ENCODE measurements at regions not wholly inside any gene's neighbourhood (a gene's known extent, or its start where the extent isn't known, plus 50 kb on each side); places are given as distances from the start of the nearest gene placed in this dataset.

DNA sequence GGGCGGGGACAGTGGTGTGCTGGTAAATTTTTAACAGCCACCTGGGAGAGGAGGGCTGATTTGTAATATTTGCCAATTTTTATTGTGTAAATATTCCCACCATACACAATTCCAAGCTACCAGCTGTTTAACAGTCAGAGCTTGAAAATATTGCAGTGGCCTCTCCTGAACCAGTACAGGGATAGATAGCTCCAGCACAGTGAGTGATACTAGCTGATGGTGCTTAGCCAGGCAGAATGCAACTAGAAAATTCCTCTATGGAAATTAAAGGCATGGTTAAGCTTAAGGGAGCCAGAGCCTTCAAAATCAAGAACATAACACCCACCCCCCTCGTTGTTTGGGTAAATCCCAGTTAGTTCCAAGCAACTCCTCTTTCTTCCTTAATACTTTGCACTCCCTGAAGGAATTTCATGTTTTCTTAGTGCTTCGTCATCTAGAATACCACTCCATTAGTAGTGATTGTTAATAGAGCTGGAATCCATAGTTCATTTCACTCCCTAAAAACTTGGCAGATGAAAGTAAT is 96.6 kb downstream of the CYB561 start:
- no peak for DNase-seq

DNA sequence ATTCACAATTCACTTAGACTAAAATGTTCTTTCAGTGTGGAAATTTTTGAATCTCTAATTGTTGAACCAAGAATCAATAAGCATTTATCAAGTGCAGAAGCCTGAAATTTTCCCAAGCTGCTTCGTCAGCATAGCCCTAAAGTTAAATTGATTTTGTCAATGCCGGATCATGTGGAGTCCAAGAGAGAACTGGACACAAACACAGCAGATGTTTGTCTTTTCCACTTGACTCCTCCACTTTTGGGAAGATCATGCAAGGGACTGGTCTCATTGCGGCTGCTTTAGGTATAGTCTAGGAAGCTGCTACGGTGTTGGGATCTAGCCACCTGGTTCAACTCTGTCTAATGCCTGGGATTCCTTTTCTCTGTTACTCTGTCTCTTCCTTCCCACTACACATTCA is 95.7 kb downstream of the CYB561 start:
- no peak for DNase-seq

DNA sequence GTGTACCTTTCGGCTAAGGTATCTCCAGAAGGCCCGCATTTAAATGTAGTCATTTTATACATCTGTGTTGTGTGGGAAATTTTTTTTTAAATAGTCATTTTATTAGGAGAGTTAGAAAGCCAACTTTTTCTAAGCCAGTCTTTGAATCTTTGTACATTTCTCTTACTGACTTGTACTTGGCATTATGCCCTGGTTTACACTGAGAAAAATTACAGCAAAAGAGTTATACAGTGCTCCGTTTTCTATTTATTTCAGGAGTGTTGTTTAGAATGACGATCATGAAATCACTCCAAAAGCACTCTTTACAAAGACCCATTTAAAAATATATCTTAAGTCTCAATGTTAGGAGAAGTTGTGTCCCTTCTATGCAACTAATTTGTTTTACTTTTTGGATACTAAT is 91.8 kb downstream of the CYB561 start:
- no peak for DNase-seq

DNA sequence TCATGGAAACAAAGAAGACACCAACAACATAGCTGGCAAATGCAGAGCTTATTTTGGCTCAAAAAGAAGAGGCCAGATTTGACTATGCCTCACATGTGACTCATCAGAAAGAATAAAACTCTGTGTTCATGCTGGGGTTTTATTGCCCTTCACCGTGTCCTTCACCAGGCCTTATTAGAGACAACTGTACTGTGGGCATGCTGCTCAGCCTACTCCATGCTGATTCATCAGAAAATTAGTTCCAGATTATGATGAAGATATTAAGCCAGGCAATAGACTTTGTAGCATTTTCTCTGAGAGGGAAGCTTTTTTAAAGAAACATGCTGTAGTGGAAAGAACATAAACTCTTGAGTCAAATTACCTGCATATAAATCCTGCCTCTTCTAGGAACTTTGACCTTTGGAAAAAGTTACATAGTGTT is 89.8 kb downstream of the CYB561 start:
- peak; percentile 46 for DNase-seq

DNA sequence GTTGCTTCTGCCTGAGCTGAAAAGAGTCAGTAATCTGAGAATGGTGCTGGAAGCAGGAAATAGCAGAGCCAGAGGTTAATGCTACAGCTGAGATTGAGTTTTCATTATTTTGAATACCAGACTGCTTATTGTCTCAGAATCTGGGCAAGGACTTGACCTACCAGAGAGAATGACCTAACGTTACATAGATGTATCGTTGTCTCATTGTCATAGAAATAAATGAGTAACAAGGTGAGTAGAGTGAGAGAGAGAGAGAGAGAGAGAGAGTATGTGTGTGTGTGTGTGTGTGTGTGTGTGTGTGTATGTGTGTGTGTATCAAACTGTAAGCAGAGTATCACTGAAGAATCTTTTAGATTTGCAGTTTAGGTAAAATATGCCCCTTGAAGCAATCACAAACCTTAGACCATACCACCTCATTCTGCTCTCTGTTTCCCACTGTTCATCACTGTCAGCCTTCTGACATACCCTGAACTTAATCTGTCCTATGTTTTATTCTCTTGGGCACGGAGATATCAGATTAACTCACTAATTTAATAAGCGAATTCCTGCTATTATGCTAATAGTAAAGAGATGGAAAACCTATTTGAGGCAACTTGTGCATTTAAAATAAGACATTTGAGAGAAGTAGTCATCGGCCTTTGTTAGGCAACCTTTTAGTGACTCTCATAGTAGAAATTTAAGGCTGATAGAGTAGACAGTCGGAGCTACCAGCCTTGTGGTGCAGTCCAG is 87.8 kb downstream of the CYB561 start:
- peak; percentile 76 for DNase-seq

DNA sequence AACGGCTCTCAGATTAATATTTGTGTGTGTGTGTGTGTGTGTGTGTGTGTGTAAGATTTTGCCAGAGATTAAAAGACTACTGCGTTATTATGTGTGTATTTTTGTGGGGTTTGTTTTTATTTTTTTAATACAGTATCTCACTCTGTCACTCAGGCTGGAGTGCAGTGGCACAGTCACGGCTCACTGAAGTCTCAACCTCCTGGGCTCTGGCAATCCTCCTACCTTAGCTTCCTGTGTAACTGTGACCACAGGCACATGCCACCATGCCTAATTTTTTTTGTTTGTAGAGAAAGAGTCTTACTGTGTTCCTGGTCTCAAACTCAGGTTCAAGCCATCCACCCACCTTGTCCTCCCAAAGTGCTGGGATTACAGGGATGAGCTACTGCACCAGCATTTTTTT is 87.2 kb downstream of the CYB561 start:
- DNase-seq, result no peak

DNA sequence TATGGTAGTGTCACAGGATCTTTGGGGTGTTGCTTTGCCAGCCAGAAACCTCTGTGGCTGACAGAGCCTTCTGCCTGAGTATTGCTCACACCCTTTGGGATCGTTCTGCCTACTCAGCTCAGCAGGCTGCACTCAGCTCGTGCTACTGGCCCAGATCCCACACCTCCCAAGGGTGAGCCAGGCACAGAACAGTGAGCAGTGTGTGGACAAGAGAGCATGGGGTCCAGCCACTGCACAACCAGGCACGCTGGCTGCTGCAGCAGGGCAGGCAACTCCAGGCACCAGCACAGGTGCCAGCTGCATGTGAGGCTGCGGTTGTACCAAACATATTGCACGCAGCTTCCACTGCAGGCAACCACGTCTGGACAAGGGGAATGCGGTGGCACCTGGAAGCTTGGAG is 84.9 kb downstream of the CYB561 start:
- DNase-seq, result no peak

DNA sequence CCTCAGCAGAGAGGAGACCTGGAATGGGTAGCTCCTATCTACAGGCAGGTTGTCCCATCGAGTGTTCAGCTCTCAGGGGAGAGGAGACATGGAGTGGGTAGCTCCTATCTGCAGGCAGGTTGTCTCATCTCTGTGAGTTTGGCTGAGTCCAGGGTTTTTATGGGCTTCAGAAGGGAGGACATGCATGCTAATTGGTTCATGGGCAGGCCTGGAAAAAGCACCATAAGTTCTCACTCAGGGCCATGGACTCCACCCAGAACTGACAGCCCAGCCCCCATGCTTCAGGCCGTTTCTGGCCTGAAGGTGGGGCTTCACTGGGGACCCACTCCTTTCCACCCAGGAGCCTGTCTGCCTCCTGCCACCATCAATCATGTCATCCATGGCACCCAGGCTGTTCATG is 84.0 kb downstream of the CYB561 start:
- no peak for DNase-seq

DNA sequence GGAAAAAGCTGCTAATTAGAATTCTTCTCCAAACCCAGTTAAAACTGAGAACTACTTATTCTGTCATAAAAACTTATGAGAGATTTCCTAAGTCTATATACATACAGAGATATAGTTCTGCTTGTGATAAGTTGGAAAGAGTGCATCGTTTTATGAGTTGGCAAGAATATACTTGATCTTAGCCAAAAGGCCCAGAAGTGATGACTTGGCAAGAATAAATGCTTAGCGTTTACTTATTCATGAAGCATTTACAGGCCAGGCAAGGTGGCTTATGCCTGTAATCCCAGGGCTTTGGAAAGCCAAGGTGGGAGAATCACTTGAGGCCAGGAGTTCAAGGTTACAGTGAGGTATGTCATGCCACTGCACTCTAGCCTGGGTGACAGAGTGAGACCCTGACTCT is 81.7 kb downstream of the CYB561 start:
- DNase-seq, result no peak

DNA sequence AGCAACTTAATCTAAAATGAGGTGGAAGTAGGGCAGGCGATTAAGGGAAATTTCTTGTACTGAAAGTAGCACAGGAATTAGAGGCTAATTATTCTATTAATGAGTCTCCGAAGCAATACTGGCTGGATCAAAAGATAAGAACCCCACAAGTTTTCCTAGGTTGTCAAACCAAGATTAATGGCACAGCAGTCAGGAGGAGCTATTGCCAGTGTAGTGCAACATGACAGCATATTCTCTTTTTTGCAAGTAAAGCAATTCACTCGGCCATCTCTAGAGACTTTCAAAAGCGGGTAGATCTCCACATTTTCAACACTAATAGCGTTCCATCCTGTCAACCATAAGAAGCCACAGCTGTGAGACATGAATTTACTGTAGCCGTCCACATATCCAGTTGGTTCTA is 81.2 kb downstream of the CYB561 start:
- DNase-seq, result no peak

DNA sequence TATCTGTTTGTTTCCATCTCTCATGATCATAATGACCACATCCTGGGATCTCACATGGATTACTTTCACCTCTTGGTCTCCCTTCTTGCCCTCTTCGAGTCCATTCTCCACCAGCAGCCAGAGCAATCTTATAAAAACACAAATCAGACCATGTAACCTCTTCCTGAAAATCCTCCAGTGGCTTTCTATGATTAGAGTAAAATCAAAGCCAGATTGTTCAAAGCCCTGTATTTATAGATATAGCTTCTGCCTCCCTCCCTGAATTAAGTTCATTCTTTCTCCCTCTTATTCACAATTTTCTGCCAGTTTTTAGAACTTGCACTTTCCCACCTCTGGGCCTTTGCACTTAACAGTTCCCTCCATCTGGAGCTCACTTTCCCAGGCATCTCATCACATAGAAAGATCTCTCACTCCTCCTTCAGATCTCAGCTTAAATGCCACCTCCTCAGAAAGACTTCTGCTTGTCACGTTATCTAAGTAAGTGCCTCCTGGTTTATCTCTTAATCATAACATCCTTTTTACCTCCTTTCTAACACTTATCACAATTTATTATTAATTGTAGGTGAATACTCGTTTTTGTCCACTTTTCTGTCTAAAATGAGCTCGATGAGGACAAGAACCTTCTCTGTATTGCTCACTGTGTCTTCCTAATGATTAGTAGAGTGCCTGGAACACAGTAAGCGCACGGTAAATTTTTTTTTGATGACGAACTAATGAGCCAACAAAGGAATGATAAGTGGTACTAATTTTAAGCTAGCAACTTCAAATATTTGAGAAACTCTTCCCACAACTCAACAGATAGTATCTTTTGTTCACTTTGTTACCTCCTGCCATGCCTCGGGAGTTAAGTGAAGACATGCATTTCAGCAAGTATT is 80.5 kb downstream of the CYB561 start:
- DNase-seq, result no peak

DNA sequence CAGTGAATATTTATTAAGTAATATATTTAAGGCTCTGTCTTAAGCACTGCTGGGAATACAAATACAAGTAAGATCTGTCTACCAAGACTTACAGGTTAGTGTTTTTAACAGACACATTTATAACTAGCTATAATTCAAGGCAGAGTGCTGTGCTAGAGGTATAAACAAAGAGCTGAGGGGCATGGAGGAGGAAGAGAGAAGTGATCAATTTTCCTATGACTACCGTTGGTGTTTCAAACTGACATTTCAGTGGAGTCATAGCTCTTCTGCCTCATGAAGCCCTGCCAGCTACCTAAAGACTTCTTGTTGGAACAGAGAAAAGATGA is 79.9 kb downstream of the CYB561 start:
- no peak for DNase-seq

DNA sequence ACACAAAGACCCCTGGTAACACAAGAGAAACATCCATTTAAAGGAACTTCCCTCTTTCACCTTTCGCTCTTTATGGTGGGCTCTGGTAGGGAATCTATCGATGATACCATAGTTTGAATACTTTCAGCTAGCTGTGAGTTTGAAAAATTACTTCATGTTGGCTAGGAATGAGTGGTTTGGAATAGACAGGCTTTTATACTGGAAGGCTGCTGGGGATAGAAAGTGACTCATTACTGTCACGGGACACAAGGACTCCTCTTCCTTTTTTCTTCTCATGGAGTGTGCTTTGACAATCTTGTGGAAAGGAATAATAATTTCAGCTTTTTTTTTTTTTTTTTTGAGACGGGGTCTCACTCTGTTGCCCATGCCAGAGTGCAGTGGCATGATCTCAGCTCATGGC is 76.9 kb downstream of the CYB561 start:
- DNase-seq, result no peak

DNA sequence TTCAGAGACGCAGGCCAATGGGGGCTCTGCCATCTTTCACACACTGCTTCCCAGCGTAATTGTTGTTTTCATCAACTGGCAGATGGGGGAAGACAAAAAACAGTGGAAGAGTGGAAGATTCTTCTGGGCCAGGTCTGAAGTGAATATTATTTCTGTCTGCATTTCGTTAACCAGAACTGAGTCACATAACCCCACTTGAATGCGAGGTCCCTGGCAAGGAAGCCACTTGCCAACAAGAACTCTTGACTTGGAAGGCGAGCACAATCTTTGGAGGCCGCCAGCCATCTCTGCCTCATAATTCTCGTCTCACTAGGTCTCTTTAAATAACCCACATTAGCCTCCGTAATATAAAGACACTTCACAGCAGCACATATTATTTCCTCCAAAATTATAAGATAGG is 75.4 kb downstream of the CYB561 start:
- no peak for DNase-seq

DNA sequence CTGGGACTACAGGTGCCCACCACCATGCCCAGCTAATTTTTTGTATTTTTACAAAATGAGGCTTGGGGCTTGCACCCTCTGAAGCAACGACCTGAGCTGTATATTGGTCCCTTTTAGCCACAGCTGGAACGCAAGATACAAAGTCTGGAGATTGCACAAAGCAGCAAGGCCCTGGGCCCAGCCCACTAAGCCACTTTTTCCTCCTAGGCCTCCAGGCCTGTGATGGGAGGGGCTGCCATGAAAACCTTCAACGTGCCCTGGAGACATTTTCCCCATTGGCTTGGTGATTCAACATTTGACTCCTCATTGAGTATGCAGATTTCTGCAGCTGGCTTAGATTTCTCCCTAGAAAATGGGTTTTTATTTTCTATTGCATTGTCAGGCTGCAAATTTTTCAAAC is 69.2 kb downstream of the CYB561 start:
- DNase-seq, result no peak

DNA sequence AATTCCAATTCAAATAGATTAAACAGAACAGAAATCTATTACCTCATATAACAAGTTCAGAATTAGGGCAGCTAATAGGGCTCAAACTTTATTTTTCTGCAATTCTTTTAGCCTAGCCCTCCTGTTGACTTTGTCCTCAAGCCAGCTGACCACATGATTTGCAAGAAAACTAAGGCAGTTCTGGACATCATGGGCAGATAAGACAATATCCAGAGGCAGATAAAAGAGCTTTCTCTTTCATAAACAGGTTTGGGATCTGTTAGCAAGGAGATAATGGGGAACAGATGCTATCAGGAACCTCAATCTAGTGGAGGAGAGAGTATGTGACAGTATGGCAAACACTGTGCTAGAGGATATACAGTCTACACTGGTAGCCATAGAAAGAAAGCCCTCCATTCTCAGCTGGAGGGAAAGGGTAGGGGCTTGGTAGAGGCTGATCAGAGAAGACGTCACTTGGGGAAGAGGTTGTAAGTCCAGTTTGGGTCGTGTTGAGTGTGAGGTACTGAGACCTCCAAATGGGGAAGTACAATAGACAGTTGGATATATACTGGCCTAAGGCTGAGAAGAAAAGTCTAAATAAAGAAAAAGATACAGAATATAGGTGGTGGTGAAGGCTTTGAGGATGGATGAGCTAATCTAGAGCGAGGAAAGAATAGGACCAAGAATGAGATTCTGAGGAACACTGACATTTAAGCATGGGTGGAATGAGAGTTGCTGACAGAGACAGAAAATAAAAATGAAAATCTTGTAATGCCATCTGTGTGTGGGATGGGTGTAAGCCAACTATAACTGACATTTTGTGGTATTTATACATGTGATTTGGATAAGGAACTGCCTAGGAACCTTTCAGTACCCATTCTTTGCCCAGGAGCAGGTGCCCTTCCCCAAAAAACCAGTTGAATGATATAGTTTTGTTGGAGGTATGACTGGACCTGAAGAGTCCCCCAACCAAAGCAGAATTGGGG is 67.4 kb downstream of the CYB561 start:
- DNase-seq, result no peak

DNA sequence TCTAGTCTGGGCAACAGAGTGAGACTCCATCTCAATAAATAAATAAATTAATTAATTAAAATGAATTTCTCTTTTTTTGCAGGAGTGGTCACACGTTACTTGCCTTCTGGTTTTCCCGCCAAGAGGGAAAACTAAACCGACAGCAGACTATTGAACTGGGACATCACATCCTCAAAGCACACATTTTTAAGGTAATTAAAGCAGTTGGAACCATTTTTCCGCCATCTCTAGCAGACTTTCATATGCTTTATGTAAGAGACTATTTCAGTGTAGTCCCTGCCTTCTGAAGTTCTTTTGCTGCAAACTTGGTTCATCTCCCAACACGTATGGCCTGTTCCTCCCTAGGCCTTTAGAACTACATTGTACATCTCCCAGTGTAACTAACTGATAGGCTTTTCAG is 66.5 kb downstream of the CYB561 start:
- DNase-seq, result no peak

DNA sequence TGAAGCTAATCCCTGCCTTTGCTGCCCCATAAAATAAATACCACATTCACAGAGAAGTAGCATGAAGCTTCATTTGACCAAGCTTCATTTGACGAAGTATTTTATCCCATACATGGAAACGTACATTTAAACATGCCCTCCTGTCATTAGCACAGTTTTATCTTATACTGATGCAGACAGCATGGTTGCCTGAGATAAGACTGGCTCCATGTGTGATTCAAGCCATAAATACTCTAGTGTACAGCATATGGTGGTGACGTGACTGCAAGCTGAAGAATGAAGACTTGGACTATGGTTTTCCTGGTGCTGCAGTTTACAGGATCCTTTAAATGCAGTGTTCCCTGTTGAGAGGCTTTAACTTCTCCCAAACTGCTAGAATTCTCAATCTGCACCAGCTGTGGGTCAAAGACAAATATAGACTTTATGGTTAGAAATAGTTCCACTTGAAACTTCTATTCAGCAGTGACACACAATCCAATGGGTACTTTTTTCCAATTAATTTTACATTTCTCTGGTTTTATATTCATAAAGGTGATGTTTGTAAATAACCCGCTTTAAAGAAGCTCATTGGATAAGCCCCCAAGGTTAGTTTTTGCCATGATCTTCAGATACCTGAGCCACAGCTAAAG is 64.9 kb downstream of the CYB561 start:
- DNase-seq, result no peak

DNA sequence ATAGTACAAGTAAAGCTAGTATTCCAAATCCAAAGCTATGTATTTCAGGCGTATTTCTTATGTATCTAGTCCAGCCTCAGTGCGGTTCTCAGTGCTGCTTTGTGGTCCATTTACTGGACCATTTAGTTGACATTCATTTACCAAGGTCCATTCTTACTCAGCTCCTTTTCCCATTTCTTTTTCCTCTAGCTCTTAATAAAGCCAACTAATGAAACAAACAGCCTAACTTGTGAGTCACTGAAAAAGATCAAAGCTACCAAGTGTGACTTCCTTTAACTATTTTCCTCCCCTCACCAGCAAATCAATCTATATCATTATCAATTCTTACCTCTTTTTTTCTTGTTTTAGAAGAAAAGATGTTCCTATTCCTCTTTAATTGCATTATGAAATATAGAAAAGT is 64.0 kb downstream of the CYB561 start:
- no peak for DNase-seq
